IMR-90 (cell line): ENCODE measurements at regions not wholly inside any gene's neighbourhood (a gene's known extent, or its start where the extent isn't known, plus 50 kb on each side); places are given as distances from the start of the nearest gene placed in this dataset.

Experiments used
- ATAC-seq: fragments of 200-7000 bp; cut with Tn5 transposase; 2 replicates; pipeline ENCODE4 v1.9.1; 2020; ENCODE audit warnings: low read depth, mild to moderate bottlenecking, moderate library complexity
- BruUV-seq: library from RNA; stranded (reverse); fragments of 400-500 nt; replicated peaks from 2 replicates; lab custom pipeline; 2021; lab: Mats Ljungman, UMichigan
- CTCF ChIA-PET: fragments of 300-600 bp; formaldehyde crosslinking; extraction: SDS; loops from one replicate; lab custom pipeline; 2021; ENCODE audit warnings: antibody characterized with exemption; lab: Yijun Ruan, JAX
- POLR2A ChIA-PET: fragments of 300-600 bp; sonication (Branson Sonifier 250); formaldehyde crosslinking; loops from one replicate; lab custom pipeline; 2022; ENCODE audit warnings: antibody characterized with exemption; ENCODE audit not compliant: unreplicated experiment; lab: Charles Lee
- DNase-seq: peaks from one replicate; pipeline ENCODE4 v3.0.0; 2013
- H2AFZ ChIP-seq: replicated peaks from 2 replicates; pipeline ENCODE3; 2013; ENCODE audit warnings: low read length, mild to moderate bottlenecking; ENCODE audit not compliant: poor library complexity
- H2AK5ac ChIP-seq: 2 replicates; pipeline ENCODE4 v1.6.1; 2013; ENCODE audit warnings: low read depth, low read length, inconsistent platforms
- H2AK9ac ChIP-seq: replicated peaks from 2 replicates; pipeline ENCODE3; 2013; ENCODE audit warnings: mild to moderate bottlenecking, low read depth, low read length, moderate library complexity; ENCODE audit not compliant: poor library complexity
- H2BK120ac ChIP-seq: 2 replicates; pipeline ENCODE4 v1.6.1; 2013; ENCODE audit warnings: low read depth, low read length, inconsistent platforms
- H2BK15ac ChIP-seq: 3 replicates; pipeline ENCODE4 v1.6.1; 2013; ENCODE audit warnings: low read depth, low read length, inconsistent platforms
- H2BK20ac ChIP-seq: 2 replicates; pipeline ENCODE4 v1.6.1; 2013; ENCODE audit warnings: low read depth, mild to moderate bottlenecking, inconsistent platforms, low read length, moderate library complexity
- H2BK5ac ChIP-seq: 2 replicates; pipeline ENCODE4 v1.6.1; 2013; ENCODE audit warnings: mild to moderate bottlenecking, low read depth, low read length, inconsistent platforms; ENCODE audit not compliant: poor library complexity, severe bottlenecking
- H3K14ac ChIP-seq: replicated peaks from 2 replicates; pipeline ENCODE4 v1.6.1; 2013; ENCODE audit warnings: low read depth, low read length, inconsistent platforms
- H3K18ac ChIP-seq: 2 replicates; pipeline ENCODE4 v1.6.1; 2013; ENCODE audit warnings: low read depth, low read length, control low read depth
- H3K23ac ChIP-seq: 2 replicates; pipeline ENCODE4 v1.6.1; 2013; ENCODE audit warnings: low read depth, low read length, inconsistent platforms
- H3K27ac ChIP-seq: 2 replicates; pipeline ENCODE4 v1.5.1; 2013; ENCODE audit warnings: mild to moderate bottlenecking, control low read depth, low read length; ENCODE audit not compliant: insufficient read depth
- H3K27me3 ChIP-seq: 2 replicates; pipeline ENCODE4 v1.6.1; 2013; ENCODE audit warnings: low read length; ENCODE audit not compliant: control insufficient read depth, insufficient read depth
- H3K36me3 ChIP-seq: 2 replicates; pipeline ENCODE4 v1.6.1; 2013; ENCODE audit warnings: low read length, mixed read lengths; ENCODE audit not compliant: control insufficient read depth, insufficient read depth
- H3K4ac ChIP-seq: 2 replicates; pipeline ENCODE4 v1.6.1; 2013; ENCODE audit warnings: low read depth, low read length, inconsistent platforms
- H3K4me1 ChIP-seq: 2 replicates; pipeline ENCODE4 v1.6.1; 2013; ENCODE audit warnings: low read length, mixed read lengths; ENCODE audit not compliant: control insufficient read depth, insufficient read depth
- H3K4me2 ChIP-seq: 2 replicates; pipeline ENCODE4 v1.6.1; 2013; ENCODE audit warnings: low read depth, mild to moderate bottlenecking, control low read depth, low read length, moderate library complexity
- H3K4me3 ChIP-seq: 2 replicates; pipeline ENCODE4 v1.5.1; 2013; ENCODE audit warnings: low read depth, mild to moderate bottlenecking, control low read depth, low read length, moderate library complexity; ENCODE audit not compliant: insufficient read depth
- H3K56ac ChIP-seq: 2 replicates; pipeline ENCODE4 v1.6.1; 2013; ENCODE audit warnings: low read length, inconsistent platforms; ENCODE audit not compliant: insufficient read depth; ENCODE audit errors: extremely low read depth
- H3K79me1 ChIP-seq, 2 experiments: 2 replicates each; pipeline ENCODE4 v1.6.1; 2013; ENCODE audit warnings: low read length in 2 of 2, inconsistent platforms in 1 of 2, low read depth in 1 of 2
- H3K9ac ChIP-seq: 2 replicates; pipeline ENCODE4 v1.6.1; 2013; ENCODE audit warnings: low read depth, low read length, control low read depth
- H3K9me1 ChIP-seq: 2 replicates; pipeline ENCODE4 v1.6.1; 2013; ENCODE audit warnings: low read length, inconsistent platforms; ENCODE audit not compliant: insufficient read depth
- H3K9me3 ChIP-seq: 2 replicates; pipeline ENCODE4 v1.6.1; 2013; ENCODE audit warnings: low read length; ENCODE audit not compliant: control insufficient read depth, insufficient read depth
- H4K20me1 ChIP-seq: 2 replicates; pipeline ENCODE4 v1.6.1; 2013; ENCODE audit warnings: low read length, inconsistent platforms; ENCODE audit not compliant: insufficient read depth
- H4K5ac ChIP-seq: 2 replicates; pipeline ENCODE4 v1.6.1; 2013; ENCODE audit warnings: mild to moderate bottlenecking, low read depth, low read length, control low read depth
- H4K8ac ChIP-seq, 2 experiments: 2 replicates each; pipeline ENCODE4 v1.6.1; 2013; ENCODE audit warnings: low read depth in 2 of 2, low read length in 2 of 2, control low read depth in 1 of 2, inconsistent platforms in 1 of 2
- H4K91ac ChIP-seq: 2 replicates; pipeline ENCODE4 v1.6.1; 2013; ENCODE audit warnings: low read depth, low read length, inconsistent platforms; ENCODE audit not compliant: insufficient read depth
- POLR2A ChIP-seq: IDR thresholded peaks from 2 replicates; pipeline ENCODE4 v1.6.1; 2012; ENCODE audit warnings: mild to moderate bottlenecking, low read depth, low read length
- SMC3 ChIP-seq: fragments of 150-350 bp; IDR thresholded peaks from 2 replicates; pipeline ENCODE4 v1.6.1; 2016; ENCODE audit warnings: low read depth, mild to moderate bottlenecking, antibody characterized with exemption, low read length, moderate library complexity
- WGBS, 2 experiments: methylation state at CpG; one replicate each; pipeline versions ENCODE4 v1.1.5 to v1.1.7; 2013; ENCODE audit warnings: missing lambda C conversion rate in 2 of 2; ENCODE audit not compliant: insufficient read length in 1 of 2; ENCODE audit errors: extremely low coverage in 2 of 2; 5-methylcytosine and 5-hydroxymethylcytosine counted together
- dilution Hi-C: fragments of 300-500 bp; cut with HindIII; formaldehyde crosslinking; loops from one replicate; pipeline ENCODE4 v1.14.3; 2018; ENCODE audit warnings: low sequenced_read_pairs; ENCODE audit not compliant: unreplicated experiment
- in situ Hi-C: fragments of 300-500 bp; cut with MboI; formaldehyde crosslinking; loops from 3 replicates; pipeline ENCODE4 v1.14.3; 2019; ENCODE audit warnings: low sequenced_read_pairs, inconsistent platforms, mixed read lengths
- intact Hi-C: fragments of 100-400 bp; cut with micrococcal nuclease; formaldehyde crosslinking; loops from 2 replicates; pipeline ENCODE4 v1.10.0; 2022

DNA sequence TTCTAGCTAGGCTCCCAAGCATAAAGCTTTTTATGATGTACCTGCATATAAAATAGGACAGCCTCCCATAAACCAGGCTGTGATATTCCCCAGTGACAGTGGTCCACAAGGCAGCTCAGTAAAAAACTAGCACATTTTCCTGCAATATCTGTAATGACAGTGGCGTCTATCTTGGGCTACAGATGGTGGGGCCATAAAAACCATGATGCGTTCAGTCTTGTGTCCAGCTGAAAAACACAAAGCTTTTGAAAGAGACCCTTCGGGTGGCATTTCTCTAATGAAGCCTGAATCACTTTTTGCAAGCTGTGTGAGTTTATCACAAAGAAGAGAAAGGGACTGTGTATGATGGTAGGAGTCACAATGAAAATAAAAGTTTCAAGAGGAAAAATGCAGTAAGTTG is 183.5 kb downstream of the DSC3 start:
- no peak overlapping the region for H3K27ac ChIP-seq
- no peak overlapping the region for H4K91ac ChIP-seq
- H4K5ac ChIP-seq, result no peak overlapping the region
- no peak overlapping the region for H2BK5ac ChIP-seq
- no peaks in the 10 kb centered on the region for H3K4me1 ChIP-seq
- H3K14ac ChIP-seq, result no peak overlapping the region
- dilution Hi-C loops, result no loop called here
- no peaks in the 10 kb centered on the region for H3K27me3 ChIP-seq
- BruUV-seq, result no TSS peak
- no peak for ATAC-seq
- no peak overlapping the region for H2BK120ac ChIP-seq
- no peak overlapping the region for H2AK5ac ChIP-seq
- H3K56ac ChIP-seq, result no peak overlapping the region
- H3K9me3 ChIP-seq, result peaks cover 3% of the 10 kb centered on the region
- ChIA-PET CTCF (no interaction called here), POLR2A (no interaction called here)
- 33% methylated on average over 1 of the region's 3 CpGs; no CpG with 5 or more reads in 1 of the 2 experiments for WGBS, 2 experiments
- no peaks in the 10 kb centered on the region for H3K9me1 ChIP-seq
- H3K4me2 ChIP-seq, result no peak overlapping the region
- H2AFZ ChIP-seq, result no peak overlapping the region
- no peak overlapping the region for H3K9ac ChIP-seq
- H3K36me3 ChIP-seq, result no peaks in the 10 kb centered on the region
- no peak overlapping the region for H3K23ac ChIP-seq
- H4K8ac ChIP-seq, result no peak overlapping the region
- H3K4me3 ChIP-seq, result no peak overlapping the region
- no peak overlapping the region for H3K18ac ChIP-seq
- no peaks in the 10 kb centered on the region for H4K20me1 ChIP-seq
- no peak for TF ChIP-seq POLR2A
- no peak for TF ChIP-seq SMC3
- no peak overlapping the region for H2AK9ac ChIP-seq
- H2BK15ac ChIP-seq, result no peak overlapping the region
- no peaks in the 10 kb centered on the region for H3K79me1 ChIP-seq
- H3K4ac ChIP-seq, result no peak overlapping the region
- in situ Hi-C loops, result no loop called here
- no peak for DNase-seq
- intact Hi-C loops, result no loop called here
- H2BK20ac ChIP-seq, result no peak overlapping the region
